ENCODE measurements at regions not wholly inside any gene's neighbourhood (a gene's known extent, or its start where the extent isn't known, plus 50 kb on each side); places are given as distances from the start of the nearest gene placed in this dataset.

DNA sequence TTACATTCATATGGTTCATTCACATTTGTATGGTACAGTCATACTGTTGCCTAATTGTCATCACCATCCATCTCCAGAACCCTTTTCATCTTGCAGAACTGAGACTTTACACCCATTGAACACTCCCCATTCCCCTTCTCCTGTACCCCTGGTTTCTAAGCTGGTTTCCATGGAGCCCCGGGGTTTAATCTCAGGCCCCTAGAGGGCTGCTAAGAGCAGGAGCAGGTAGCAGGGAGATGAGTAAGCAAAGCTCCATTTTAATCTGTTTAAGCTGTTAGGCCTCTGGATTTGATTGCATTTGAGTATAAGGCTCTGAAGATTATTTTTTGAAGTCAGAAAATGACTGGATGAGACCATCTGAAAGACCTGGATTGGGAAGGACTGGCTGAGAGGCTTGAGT is 68.5 kb upstream of the RPL38 start:
- ATAC-seq = no peak
- Histone ChIP-seq H3K36me3 (ENCODE audit: low read depth) (no peaks in the 10 kb centered on the region), H3K9me3 (no peaks in the 10 kb centered on the region), H3K4me1 (ENCODE audit: low read depth) (no peaks in the 10 kb centered on the region), H3K4me3 (no peak overlapping the region)
- no peak for DNase-seq
- TF ChIP-seq, protein P1, sequence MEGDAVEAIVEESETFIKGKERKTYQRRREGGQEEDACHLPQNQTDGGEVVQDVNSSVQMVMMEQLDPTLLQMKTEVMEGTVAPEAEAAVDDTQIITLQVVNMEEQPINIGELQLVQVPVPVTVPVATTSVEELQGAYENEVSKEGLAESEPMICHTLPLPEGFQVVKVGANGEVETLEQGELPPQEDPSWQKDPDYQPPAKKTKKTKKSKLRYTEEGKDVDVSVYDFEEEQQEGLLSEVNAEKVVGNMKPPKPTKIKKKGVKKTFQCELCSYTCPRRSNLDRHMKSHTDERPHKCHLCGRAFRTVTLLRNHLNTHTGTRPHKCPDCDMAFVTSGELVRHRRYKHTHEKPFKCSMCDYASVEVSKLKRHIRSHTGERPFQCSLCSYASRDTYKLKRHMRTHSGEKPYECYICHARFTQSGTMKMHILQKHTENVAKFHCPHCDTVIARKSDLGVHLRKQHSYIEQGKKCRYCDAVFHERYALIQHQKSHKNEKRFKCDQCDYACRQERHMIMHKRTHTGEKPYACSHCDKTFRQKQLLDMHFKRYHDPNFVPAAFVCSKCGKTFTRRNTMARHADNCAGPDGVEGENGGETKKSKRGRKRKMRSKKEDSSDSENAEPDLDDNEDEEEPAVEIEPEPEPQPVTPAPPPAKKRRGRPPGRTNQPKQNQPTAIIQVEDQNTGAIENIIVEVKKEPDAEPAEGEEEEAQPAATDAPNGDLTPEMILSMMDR (IDR thresholded peaks at IDR 0.05) = no peak
- intact Hi-C loops (cut with DNase I, micrococcal nuclease) = no loop called here

DNA sequence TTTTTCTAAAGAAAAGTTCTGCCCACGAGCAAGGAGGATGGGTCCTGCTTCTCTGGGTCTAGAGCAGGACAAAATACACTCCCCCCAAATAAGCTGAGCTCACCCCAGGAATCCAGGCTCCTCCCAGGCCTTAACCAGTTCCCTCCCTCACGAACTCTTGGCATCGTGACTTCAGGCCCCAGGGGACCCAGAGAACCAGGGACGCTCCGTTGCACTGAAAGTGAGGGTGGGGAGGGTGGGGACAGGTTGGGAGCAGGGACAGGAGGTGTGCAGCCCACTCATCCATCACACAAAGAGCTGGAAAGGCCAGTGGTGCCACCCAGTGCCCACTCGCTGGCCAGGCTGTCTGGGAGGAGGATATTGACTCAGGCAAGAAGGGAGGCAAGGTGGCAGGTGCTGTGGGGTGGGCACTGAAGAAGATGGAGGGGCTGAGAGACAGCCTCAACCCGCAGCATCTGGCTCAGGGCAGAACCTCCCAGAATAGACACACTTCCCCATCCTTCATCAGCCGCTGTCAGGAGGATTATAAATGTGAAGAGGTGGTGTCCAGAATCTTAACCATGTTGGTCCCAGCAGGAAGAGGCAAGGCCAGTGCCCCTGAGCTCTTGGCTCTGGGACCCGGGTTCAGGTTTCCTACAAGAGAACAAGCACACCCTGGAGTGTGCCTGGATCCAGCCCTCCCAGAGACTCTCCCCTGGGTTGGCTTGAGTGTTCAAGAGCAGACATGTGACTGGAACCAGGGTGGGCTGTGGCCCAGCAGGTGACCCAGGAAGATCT is 67.9 kb upstream of the RPL38 start:
- DNase-seq = no peak
- TF ChIP-seq, protein P1 (IDR thresholded peaks at IDR 0.05) = no peak
- intact Hi-C loops (cut with DNase I, micrococcal nuclease) = no loop called here

DNA sequence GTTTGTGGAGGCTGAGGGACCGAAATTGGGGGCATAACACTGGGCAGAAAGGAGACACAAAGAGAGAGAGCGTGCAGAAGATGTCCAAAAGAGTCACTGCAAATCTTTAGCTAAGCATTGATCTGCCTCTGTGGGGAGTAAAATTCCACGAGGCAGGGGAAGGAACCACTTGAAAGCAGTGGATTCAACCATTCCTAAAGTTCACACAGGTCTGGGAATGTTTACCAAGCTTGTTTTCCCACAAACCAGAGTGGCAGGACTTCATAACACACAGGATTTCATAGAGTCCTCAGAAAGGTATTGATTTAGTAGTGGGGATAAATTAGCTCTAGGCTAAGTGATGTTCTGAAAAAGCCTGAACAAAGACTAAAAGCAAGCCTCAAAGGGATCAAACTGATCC is 66.1 kb upstream of the RPL38 start:
- Histone ChIP-seq H3K9me3 (peaks cover 11% of the 10 kb centered on the region), H3K4me3 (no peak overlapping the region), H3K36me3 (ENCODE audit: low read depth) (no peaks in the 10 kb centered on the region), H3K4me1 (ENCODE audit: low read depth) (no peaks in the 10 kb centered on the region)
- intact Hi-C loops (cut with DNase I, micrococcal nuclease) = no loop called here
- no peak for ATAC-seq
- no peak for DNase-seq
- TF ChIP-seq, protein P1 (IDR thresholded peaks at IDR 0.05) = no peak

More for the DNA sequence above, 67.9 kb upstream of the RPL38 start:
- Histone ChIP-seq H3K9me3 (no peaks in the 10 kb centered on the region), H3K4me3 (no peak overlapping the region), H3K4me1 (ENCODE audit: low read depth) (no peaks in the 10 kb centered on the region), H3K36me3 (ENCODE audit: low read depth) (no peaks in the 10 kb centered on the region)
- no peak for ATAC-seq

DNA sequence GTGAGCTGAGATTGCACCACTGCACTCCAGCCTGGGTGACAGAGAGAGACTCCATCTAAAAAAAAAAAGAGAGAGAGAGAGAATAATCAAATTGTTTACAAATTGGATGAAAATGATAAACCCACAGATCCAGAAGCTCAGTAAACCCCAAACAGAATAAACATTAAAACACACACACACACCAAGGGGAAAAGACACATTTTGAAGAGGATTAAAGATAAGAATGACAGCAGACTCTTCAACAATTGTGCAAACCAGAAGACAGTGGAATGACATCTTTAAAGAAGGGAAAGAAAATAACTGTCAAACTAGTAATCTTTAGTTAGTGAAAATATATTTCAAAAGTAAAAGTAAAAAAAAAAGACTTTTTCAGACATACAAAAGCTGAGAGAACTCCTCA is 64.4 kb upstream of the RPL38 start:
- Histone ChIP-seq H3K4me3 (no peak overlapping the region), H3K36me3 (ENCODE audit: low read depth) (no peaks in the 10 kb centered on the region), H3K4me1 (ENCODE audit: low read depth) (no peaks in the 10 kb centered on the region), H3K9me3 (peaks cover 23% of the 10 kb centered on the region)
- intact Hi-C loops (cut with DNase I, micrococcal nuclease) = no loop called here
- ATAC-seq (no peak), DNase-seq (no peak)
- TF ChIP-seq, protein P1 (IDR thresholded peaks at IDR 0.05) = no peak

DNA sequence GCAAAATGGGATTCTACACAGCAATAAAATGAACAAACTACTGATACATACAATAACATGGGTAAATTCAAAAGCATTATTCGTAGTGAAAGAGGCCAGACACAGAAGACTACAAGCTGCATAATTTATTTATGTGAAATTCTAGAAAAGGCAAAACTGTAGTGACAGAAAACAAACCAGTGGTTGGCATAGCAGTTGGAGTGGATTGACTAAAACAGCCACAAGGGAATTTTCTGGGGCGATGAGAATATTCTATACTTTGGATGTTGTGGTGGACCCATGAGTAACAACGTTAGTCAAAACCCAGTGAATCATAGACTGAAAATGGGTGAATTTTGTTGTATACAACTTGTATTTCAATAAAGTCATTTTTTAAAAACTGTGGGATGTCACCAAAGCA is 63.2 kb upstream of the RPL38 start:
- no peaks in the 10 kb centered on the region for H3K36me3 ChIP-seq (ENCODE audit: low read depth)
- ATAC-seq (no peak), DNase-seq (no peak)
- TF ChIP-seq, protein P1 (IDR thresholded peaks at IDR 0.05) = no peak
- no peak overlapping the region for H3K4me3 ChIP-seq
- intact Hi-C loops (cut with DNase I, micrococcal nuclease) = no loop called here
- H3K9me3 ChIP-seq = peaks cover 23% of the 10 kb centered on the region
- H3K4me1 ChIP-seq (ENCODE audit: low read depth) = no peaks in the 10 kb centered on the region
